Heart left ventricle (tissue), 16 donors: ENCODE measurements at regions not wholly inside any gene's neighbourhood (a gene's known extent, or its start where the extent isn't known, plus 50 kb on each side); places are given as distances from the start of the nearest gene placed in this dataset.

Source experiments
- ATAC-seq, 4 donors: fragments of 200-7000 bp; cut with Tn5 transposase; one replicate each; pipeline ENCODE4 v1.9.1; 2020 to 2022; ENCODE audit warnings: moderate library complexity in 4 of 4, mild to moderate bottlenecking in 3 of 4, moderate number of reproducible peaks in 1 of 4
- DNase-seq, 5 donors: peaks; one replicate each; pipeline ENCODE4 v3.0.0-alpha.2; 2020
- H3K27ac ChIP-seq, 12 donors: fragments of 200-600 bp; sonication (generic) in 4 of 12; one replicate each; pipeline versions ENCODE4 v1.5.0 to v1.8.0; 2016 to 2022; ENCODE audit warnings: mild to moderate bottlenecking in 2 of 12
- H3K27me3 ChIP-seq, 9 donors: fragments of 200-600 bp; sonication (generic) in 2 of 9; one replicate each; pipeline versions ENCODE4 v1.5.1 to v1.8.0; 2016 to 2022; ENCODE audit warnings: mild to moderate bottlenecking in 3 of 9
- H3K36me3 ChIP-seq, 9 donors: fragments of 200-600 bp; sonication (generic) in 2 of 9; one replicate each; pipeline versions ENCODE4 v1.5.0 to v1.8.0; 2018 to 2022; ENCODE audit warnings: mild to moderate bottlenecking in 2 of 9
- H3K4me1 ChIP-seq, 12 donors: fragments of 200-600 bp; sonication (generic) in 4 of 12; one replicate each; pipeline versions ENCODE4 v1.5.0 to v1.8.0; 2016 to 2022; ENCODE audit warnings: mild to moderate bottlenecking in 3 of 12
- H3K4me3 ChIP-seq, 12 donors: fragments of 200-600 bp; sonication (generic) in 4 of 12; one replicate each; pipeline versions ENCODE4 v1.5.0 to v1.8.0; 2017 to 2022; ENCODE audit warnings: mild to moderate bottlenecking in 9 of 12, moderate library complexity in 4 of 12
- H3K9me3 ChIP-seq, 12 donors: fragments of 200-600 bp; sonication (generic) in 4 of 12; one replicate each; pipeline versions ENCODE4 v1.5.0 to v1.8.0; 2016 to 2022; ENCODE audit warnings: mild to moderate bottlenecking in 1 of 12
- POLR2A ChIP-seq, 2 donors: fragments of 450-650 bp; IDR thresholded peaks; one replicate each; pipeline ENCODE4 v1.6.1; 2017; ENCODE audit warnings: antibody characterized with exemption in 2 of 2, mild to moderate bottlenecking in 2 of 2, moderate library complexity in 2 of 2
- WGBS, 4 donors: extraction: QIAGEN DNeasy Blood & Tissue Kit in 2 of 4; methylation state at CpG; one replicate each; pipeline versions ENCODE4 v1.1.5 to v1.1.7; 2013 to 2018; 5-methylcytosine and 5-hydroxymethylcytosine counted together
- intact Hi-C, 10 donors: fragments of 100-400 bp; cut with DNase I; formaldehyde crosslinking; loops; one replicate each; pipeline versions ENCODE4 v1.11.1 to v1.14.2; 2022
- TF ChIP-seq, protein P1 (sequence below), 12 donors: fragments of 200-600 bp; sonication (generic) in 4 of 12; IDR thresholded peaks; one replicate each; pipeline versions ENCODE4 v1.5.0 to v1.8.0; 2018 to 2022; ENCODE audit warnings: antibody characterized with exemption in 12 of 12, mild to moderate bottlenecking in 5 of 12
- donor health status: ischemic (EF 13 %, LVEDD 7.1; RV severe dilation, severe dysfunction).
- donor health status: healthy with polysubstance abuse.
- donor health status: DM: no; HTN: yes; CAD: no.
- donor health status: DM: no; HTN: no; CAD: no.
- donor health status: ischemic (EF 25% LVEDD 6.9; RV normal size, moderate dysfunction).
- donor health status: ischemic (EF 25% LVEDD 5.7; RV mildly dilated, moderate dysfunction).
- donor health status: healthy.
- donor health status: DM: yes; HTN: yes; CAD: no.
- donor health status: ischemic (EF 35%, LVEDD 5.7; RV mildly dilated, moderate dysfunction).
- donor health status: nonischemic (EF 11% LVEDD 7.7; RV severe dilation, severe dysfunction).
- donor health status: DM: yes; HTN: yes; CAD: no.
- donor health status: PGD.
- donor health status: ischemic (EF 29% LVEDD 5.4; RV normal size, mild dysfunction).
- donor health status: nonischemic (EF 23%, LVEDD 6.1; RV moderate dilation, normal function).

DNA sequence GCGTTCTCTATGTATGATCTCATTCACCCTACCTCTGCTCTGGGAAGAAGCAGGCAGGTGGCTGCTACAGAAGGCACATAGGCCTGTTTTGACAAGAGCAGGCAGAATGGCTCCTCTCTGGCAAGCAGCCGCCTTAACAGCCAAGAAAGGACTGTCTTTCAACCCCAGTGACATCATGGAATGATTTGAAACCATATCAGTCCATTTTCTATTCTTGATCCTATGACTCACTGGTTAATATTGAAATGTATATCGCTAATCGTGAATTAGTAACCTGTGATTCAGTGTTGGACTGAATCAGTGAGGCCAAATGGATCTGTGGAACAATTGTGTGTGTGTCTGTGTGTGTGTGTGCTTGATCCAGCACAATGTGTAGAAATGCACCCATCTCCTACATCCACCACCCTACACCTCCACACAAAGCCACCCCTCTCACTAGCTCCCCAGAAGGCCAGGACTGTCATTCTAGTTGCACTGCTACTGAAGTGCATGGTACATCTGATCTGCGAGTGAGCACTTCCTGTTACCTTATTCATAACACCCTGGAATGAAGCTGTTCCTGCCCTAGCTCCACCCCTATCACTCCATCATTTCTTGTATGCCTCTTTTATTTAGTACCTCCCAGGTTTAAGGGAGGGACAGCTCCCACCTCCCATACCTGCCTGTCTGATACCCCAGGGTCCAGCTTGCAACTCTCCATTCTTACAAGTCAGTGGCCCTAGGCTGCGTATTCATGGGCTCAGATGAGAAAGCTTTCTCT is 460.0 kb downstream of the FOXO1 start:
- peak overlapping the region in 5 of 12 donors; percentile 3 to 70 (median 32) for H3K27ac ChIP-seq
- peak; percentile 34 to 74 (median 59) for ATAC-seq
- DNase-seq, result no peak
- WGBS, 4 donors, result 54 to 78% (median 65%) methylated on average over 6 of the region's 6 CpGs
- no peaks in the 10 kb centered on the region for H3K27me3 ChIP-seq
- no peak overlapping the region for H3K4me3 ChIP-seq
- TF ChIP-seq, protein P1, sequence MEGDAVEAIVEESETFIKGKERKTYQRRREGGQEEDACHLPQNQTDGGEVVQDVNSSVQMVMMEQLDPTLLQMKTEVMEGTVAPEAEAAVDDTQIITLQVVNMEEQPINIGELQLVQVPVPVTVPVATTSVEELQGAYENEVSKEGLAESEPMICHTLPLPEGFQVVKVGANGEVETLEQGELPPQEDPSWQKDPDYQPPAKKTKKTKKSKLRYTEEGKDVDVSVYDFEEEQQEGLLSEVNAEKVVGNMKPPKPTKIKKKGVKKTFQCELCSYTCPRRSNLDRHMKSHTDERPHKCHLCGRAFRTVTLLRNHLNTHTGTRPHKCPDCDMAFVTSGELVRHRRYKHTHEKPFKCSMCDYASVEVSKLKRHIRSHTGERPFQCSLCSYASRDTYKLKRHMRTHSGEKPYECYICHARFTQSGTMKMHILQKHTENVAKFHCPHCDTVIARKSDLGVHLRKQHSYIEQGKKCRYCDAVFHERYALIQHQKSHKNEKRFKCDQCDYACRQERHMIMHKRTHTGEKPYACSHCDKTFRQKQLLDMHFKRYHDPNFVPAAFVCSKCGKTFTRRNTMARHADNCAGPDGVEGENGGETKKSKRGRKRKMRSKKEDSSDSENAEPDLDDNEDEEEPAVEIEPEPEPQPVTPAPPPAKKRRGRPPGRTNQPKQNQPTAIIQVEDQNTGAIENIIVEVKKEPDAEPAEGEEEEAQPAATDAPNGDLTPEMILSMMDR (IDR thresholded peaks at IDR 0.05), result no peak
- TF ChIP-seq POLR2A (IDR thresholded peaks at IDR 0.05), result no peak
- intact Hi-C loops, result no loop called here
- H3K9me3 ChIP-seq, result peaks cover 0 to 11% (median 0%) of the 10 kb centered on the region in 12 donors
- H3K36me3 ChIP-seq, result no peaks in the 10 kb centered on the region
- peaks cover 0 to 21% (median 0%) of the 10 kb centered on the region in 12 donors for H3K4me1 ChIP-seq

DNA sequence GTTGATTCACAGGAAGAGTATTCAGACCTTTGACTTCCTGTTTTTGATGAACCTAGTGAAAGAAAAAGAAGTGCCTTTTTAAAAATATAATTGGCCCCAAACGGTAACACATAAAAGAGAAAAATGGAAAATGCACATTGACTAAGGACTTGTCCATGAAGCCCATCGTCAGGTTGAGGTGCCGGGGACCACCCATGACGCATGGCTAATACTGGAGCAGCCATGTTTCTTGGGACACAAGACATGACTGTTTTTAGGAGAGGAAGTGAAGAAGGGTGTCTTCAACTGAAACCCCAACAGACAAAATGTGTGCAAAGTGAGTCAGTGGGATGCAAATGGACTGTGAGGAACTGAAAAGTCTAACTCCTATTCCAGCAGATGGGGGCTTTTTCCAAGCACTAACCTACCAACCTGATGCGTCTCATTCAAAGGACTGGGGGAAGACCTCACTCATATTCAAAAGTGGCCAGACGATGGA is 459.4 kb downstream of the FOXO1 start:
- H3K27ac ChIP-seq, result peak overlapping the region in 1 of 12 donors; percentile 70
- H3K4me1 ChIP-seq, result peaks cover 0 to 21% (median 0%) of the 10 kb centered on the region in 12 donors
- no peak overlapping the region for H3K4me3 ChIP-seq
- peaks cover 0 to 11% (median 0%) of the 10 kb centered on the region in 12 donors for H3K9me3 ChIP-seq
- ATAC-seq (no peak), DNase-seq (no peak)
- no peak for TF ChIP-seq POLR2A (IDR thresholded peaks at IDR 0.05)
- TF ChIP-seq, protein P1 (IDR thresholded peaks at IDR 0.05), result no peak
- no peaks in the 10 kb centered on the region for H3K27me3 ChIP-seq
- WGBS, 4 donors, result 82 to 91% (median 85%) methylated on average over 6 of the region's 6 CpGs
- H3K36me3 ChIP-seq, result no peaks in the 10 kb centered on the region
- intact Hi-C loops, result no loop called here

DNA sequence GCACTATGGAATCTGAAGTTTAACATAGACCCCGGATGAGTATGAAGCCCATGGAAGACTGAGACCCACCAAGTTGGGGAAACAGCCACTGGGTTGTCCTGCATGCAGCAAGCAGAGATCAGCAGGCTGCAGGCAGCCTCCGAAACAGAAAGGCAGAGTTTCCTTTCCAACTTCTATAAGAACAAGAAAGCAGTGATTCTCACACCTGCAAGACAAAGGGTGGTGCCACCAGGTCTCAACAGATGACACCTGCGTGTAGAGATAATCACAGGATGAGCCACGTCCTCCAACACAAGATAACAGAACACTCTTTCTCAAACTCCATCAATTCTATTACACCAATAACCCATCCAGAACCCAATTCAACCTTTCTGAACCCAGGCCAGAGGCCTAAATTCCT is 457.9 kb downstream of the FOXO1 start:
- Histone ChIP-seq H3K27ac (no peak overlapping the region), H3K4me1 (peaks cover 0 to 21% (median 0%) of the 10 kb centered on the region in 12 donors), H3K36me3 (no peaks in the 10 kb centered on the region), H3K27me3 (no peaks in the 10 kb centered on the region), H3K9me3 (peaks cover 0 to 11% (median 0%) of the 10 kb centered on the region in 12 donors), H3K4me3 (no peak overlapping the region)
- DNase-seq (no peak), ATAC-seq (no peak)
- intact Hi-C loops, result no loop called here
- WGBS, 4 donors, result 94 to 97% (median 95%) methylated on average over 4 of the region's 4 CpGs
- TF ChIP-seq, protein P1 (IDR thresholded peaks at IDR 0.05), result no peak
- no peak for TF ChIP-seq POLR2A (IDR thresholded peaks at IDR 0.05)

DNA sequence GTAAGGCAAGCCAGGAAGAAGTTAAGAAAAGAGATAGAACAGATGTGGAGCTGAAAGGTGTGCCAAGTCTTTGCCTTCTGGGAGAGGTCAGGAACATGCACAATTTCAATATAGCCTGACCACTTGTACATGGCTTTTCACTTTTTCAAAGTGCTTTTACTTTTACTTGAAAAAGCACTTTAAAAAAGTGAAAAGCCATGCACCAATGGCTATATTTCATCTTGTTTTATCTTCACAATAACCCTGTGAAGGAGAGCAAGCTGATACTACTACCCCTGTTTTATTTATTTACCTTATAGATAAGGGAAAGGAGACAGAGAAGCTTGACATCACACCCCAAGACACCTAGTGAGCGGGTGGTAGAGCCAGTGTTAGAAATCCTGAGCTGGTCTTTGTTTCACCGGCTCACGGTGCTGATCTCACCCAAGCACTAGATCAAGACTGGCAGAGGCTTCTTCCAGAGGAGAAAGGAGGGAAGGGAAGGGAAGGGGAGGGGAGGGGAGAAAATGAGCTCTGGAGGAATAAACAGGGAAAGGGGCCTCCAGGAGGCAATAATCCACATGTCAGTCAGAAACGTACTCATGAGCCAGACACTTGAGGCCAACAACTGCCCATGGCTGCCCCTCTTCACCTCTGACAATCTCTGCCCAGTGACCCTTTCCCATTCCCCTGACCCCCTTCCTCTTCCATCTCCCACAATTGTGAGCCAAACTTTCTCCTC is 455.4 kb downstream of the FOXO1 start:
- H3K9me3 ChIP-seq, result no peaks in the 10 kb centered on the region
- no peak for ATAC-seq
- H3K27ac ChIP-seq, result no peak overlapping the region
- H3K4me1 ChIP-seq, result peaks cover 0 to 16% (median 0%) of the 10 kb centered on the region in 12 donors
- no peaks in the 10 kb centered on the region for H3K27me3 ChIP-seq
- intact Hi-C loops, result no loop called here
- TF ChIP-seq, protein P1 (IDR thresholded peaks at IDR 0.05), result no peak
- TF ChIP-seq POLR2A (IDR thresholded peaks at IDR 0.05), result no peak
- no peak for DNase-seq
- WGBS, 4 donors, result 65 to 74% (median 70%) methylated on average over 4 of the region's 4 CpGs
- no peaks in the 10 kb centered on the region for H3K36me3 ChIP-seq
- no peak overlapping the region for H3K4me3 ChIP-seq
